IMR-90 (cell line): ENCODE measurements at regions not wholly inside any gene's neighbourhood (a gene's known extent, or its start where the extent isn't known, plus 50 kb on each side); places are given as distances from the start of the nearest gene placed in this dataset.

Experiments
- ATAC-seq: fragments of 200-7000 bp; cut with Tn5 transposase; 2 replicates; pipeline ENCODE4 v1.9.1; 2020; ENCODE audit warnings: low read depth, mild to moderate bottlenecking, moderate library complexity
- BruUV-seq: library from RNA; stranded (reverse); fragments of 400-500 nt; replicated peaks from 2 replicates; lab custom pipeline; 2021; lab: Mats Ljungman, UMichigan
- CTCF ChIA-PET: fragments of 300-600 bp; formaldehyde crosslinking; extraction: SDS; loops from one replicate; lab custom pipeline; 2021; ENCODE audit warnings: antibody characterized with exemption; lab: Yijun Ruan, JAX
- POLR2A ChIA-PET: fragments of 300-600 bp; sonication (Branson Sonifier 250); formaldehyde crosslinking; loops from one replicate; lab custom pipeline; 2022; ENCODE audit warnings: antibody characterized with exemption; ENCODE audit not compliant: unreplicated experiment; lab: Charles Lee
- DNase-seq: peaks from one replicate; pipeline ENCODE4 v3.0.0; 2013
- H2AFZ ChIP-seq: replicated peaks from 2 replicates; pipeline ENCODE3; 2013; ENCODE audit warnings: low read length, mild to moderate bottlenecking; ENCODE audit not compliant: poor library complexity
- H2AK5ac ChIP-seq: 2 replicates; pipeline ENCODE4 v1.6.1; 2013; ENCODE audit warnings: low read depth, low read length, inconsistent platforms
- H2AK9ac ChIP-seq: replicated peaks from 2 replicates; pipeline ENCODE3; 2013; ENCODE audit warnings: mild to moderate bottlenecking, low read depth, low read length, moderate library complexity; ENCODE audit not compliant: poor library complexity
- H2BK120ac ChIP-seq: 2 replicates; pipeline ENCODE4 v1.6.1; 2013; ENCODE audit warnings: low read depth, low read length, inconsistent platforms
- H2BK15ac ChIP-seq: 3 replicates; pipeline ENCODE4 v1.6.1; 2013; ENCODE audit warnings: low read depth, low read length, inconsistent platforms
- H2BK20ac ChIP-seq: 2 replicates; pipeline ENCODE4 v1.6.1; 2013; ENCODE audit warnings: low read depth, mild to moderate bottlenecking, inconsistent platforms, low read length, moderate library complexity
- H2BK5ac ChIP-seq: 2 replicates; pipeline ENCODE4 v1.6.1; 2013; ENCODE audit warnings: mild to moderate bottlenecking, low read depth, low read length, inconsistent platforms; ENCODE audit not compliant: poor library complexity, severe bottlenecking
- H3K14ac ChIP-seq: replicated peaks from 2 replicates; pipeline ENCODE4 v1.6.1; 2013; ENCODE audit warnings: low read depth, low read length, inconsistent platforms
- H3K18ac ChIP-seq: 2 replicates; pipeline ENCODE4 v1.6.1; 2013; ENCODE audit warnings: low read depth, low read length, control low read depth
- H3K23ac ChIP-seq: 2 replicates; pipeline ENCODE4 v1.6.1; 2013; ENCODE audit warnings: low read depth, low read length, inconsistent platforms
- H3K27ac ChIP-seq: 2 replicates; pipeline ENCODE4 v1.5.1; 2013; ENCODE audit warnings: mild to moderate bottlenecking, control low read depth, low read length; ENCODE audit not compliant: insufficient read depth
- H3K27me3 ChIP-seq: 2 replicates; pipeline ENCODE4 v1.6.1; 2013; ENCODE audit warnings: low read length; ENCODE audit not compliant: control insufficient read depth, insufficient read depth
- H3K36me3 ChIP-seq: 2 replicates; pipeline ENCODE4 v1.6.1; 2013; ENCODE audit warnings: low read length, mixed read lengths; ENCODE audit not compliant: control insufficient read depth, insufficient read depth
- H3K4ac ChIP-seq: 2 replicates; pipeline ENCODE4 v1.6.1; 2013; ENCODE audit warnings: low read depth, low read length, inconsistent platforms
- H3K4me1 ChIP-seq: 2 replicates; pipeline ENCODE4 v1.6.1; 2013; ENCODE audit warnings: low read length, mixed read lengths; ENCODE audit not compliant: control insufficient read depth, insufficient read depth
- H3K4me2 ChIP-seq: 2 replicates; pipeline ENCODE4 v1.6.1; 2013; ENCODE audit warnings: low read depth, mild to moderate bottlenecking, control low read depth, low read length, moderate library complexity
- H3K4me3 ChIP-seq: 2 replicates; pipeline ENCODE4 v1.5.1; 2013; ENCODE audit warnings: low read depth, mild to moderate bottlenecking, control low read depth, low read length, moderate library complexity; ENCODE audit not compliant: insufficient read depth
- H3K56ac ChIP-seq: 2 replicates; pipeline ENCODE4 v1.6.1; 2013; ENCODE audit warnings: low read length, inconsistent platforms; ENCODE audit not compliant: insufficient read depth; ENCODE audit errors: extremely low read depth
- H3K79me1 ChIP-seq, 2 experiments: 2 replicates each; pipeline ENCODE4 v1.6.1; 2013; ENCODE audit warnings: low read length in 2 of 2, inconsistent platforms in 1 of 2, low read depth in 1 of 2
- H3K9ac ChIP-seq: 2 replicates; pipeline ENCODE4 v1.6.1; 2013; ENCODE audit warnings: low read depth, low read length, control low read depth
- H3K9me1 ChIP-seq: 2 replicates; pipeline ENCODE4 v1.6.1; 2013; ENCODE audit warnings: low read length, inconsistent platforms; ENCODE audit not compliant: insufficient read depth
- H3K9me3 ChIP-seq: 2 replicates; pipeline ENCODE4 v1.6.1; 2013; ENCODE audit warnings: low read length; ENCODE audit not compliant: control insufficient read depth, insufficient read depth
- H4K20me1 ChIP-seq: 2 replicates; pipeline ENCODE4 v1.6.1; 2013; ENCODE audit warnings: low read length, inconsistent platforms; ENCODE audit not compliant: insufficient read depth
- H4K5ac ChIP-seq: 2 replicates; pipeline ENCODE4 v1.6.1; 2013; ENCODE audit warnings: mild to moderate bottlenecking, low read depth, low read length, control low read depth
- H4K8ac ChIP-seq, 2 experiments: 2 replicates each; pipeline ENCODE4 v1.6.1; 2013; ENCODE audit warnings: low read depth in 2 of 2, low read length in 2 of 2, control low read depth in 1 of 2, inconsistent platforms in 1 of 2
- H4K91ac ChIP-seq: 2 replicates; pipeline ENCODE4 v1.6.1; 2013; ENCODE audit warnings: low read depth, low read length, inconsistent platforms; ENCODE audit not compliant: insufficient read depth
- CEBPB ChIP-seq: IDR thresholded peaks from 2 replicates; pipeline ENCODE4 v1.6.1; 2012; ENCODE audit warnings: low read depth, low read length, improper control_type of control experiment
- ELK1 ChIP-seq: fragments of 150-350 bp; IDR thresholded peaks from 2 replicates; pipeline ENCODE4 v1.6.1; 2016; ENCODE audit warnings: low read depth, mild to moderate bottlenecking, low read length, moderate library complexity, borderline replicate concordance
- FOS ChIP-seq: fragments of 150-350 bp; IDR thresholded peaks from 2 replicates; pipeline ENCODE4 v1.6.1; 2016; ENCODE audit warnings: low read depth, low read length
- MAZ ChIP-seq: IDR thresholded peaks from 2 replicates; pipeline ENCODE4 v1.6.1; 2012; ENCODE audit warnings: low read depth, mild to moderate bottlenecking, low read length, improper control_type of control experiment, moderate library complexity, borderline replicate concordance
- POLR2A ChIP-seq: IDR thresholded peaks from 2 replicates; pipeline ENCODE4 v1.6.1; 2012; ENCODE audit warnings: mild to moderate bottlenecking, low read depth, low read length
- SMC3 ChIP-seq: fragments of 150-350 bp; IDR thresholded peaks from 2 replicates; pipeline ENCODE4 v1.6.1; 2016; ENCODE audit warnings: low read depth, mild to moderate bottlenecking, antibody characterized with exemption, low read length, moderate library complexity
- WGBS, 2 experiments: methylation state at CpG; one replicate each; pipeline versions ENCODE4 v1.1.5 to v1.1.7; 2013; ENCODE audit warnings: missing lambda C conversion rate in 2 of 2; ENCODE audit not compliant: insufficient read length in 1 of 2; ENCODE audit errors: extremely low coverage in 2 of 2; 5-methylcytosine and 5-hydroxymethylcytosine counted together
- dilution Hi-C: fragments of 300-500 bp; cut with HindIII; formaldehyde crosslinking; loops from one replicate; pipeline ENCODE4 v1.14.3; 2018; ENCODE audit warnings: low sequenced_read_pairs; ENCODE audit not compliant: unreplicated experiment
- in situ Hi-C: fragments of 300-500 bp; cut with MboI; formaldehyde crosslinking; loops from 3 replicates; pipeline ENCODE4 v1.14.3; 2019; ENCODE audit warnings: low sequenced_read_pairs, inconsistent platforms, mixed read lengths
- intact Hi-C: fragments of 100-400 bp; cut with micrococcal nuclease; formaldehyde crosslinking; loops from 2 replicates; pipeline ENCODE4 v1.10.0; 2022

GRCh38 chr12:67137256-67137655 lies 131.9 kb upstream of the CAND1 start:
- dilution Hi-C loops = no loop called here
- CTCF ChIA-PET = interaction anchor here (0.7 kb wide), 1 partner anchor 51 kb away, joined by 3 read pairs; no protein-coding TSS in a partner anchor

More at GRCh38 chr12:67137256-67137655, 131.9 kb upstream of the CAND1 start:
- H2BK5ac ChIP-seq = no peak overlapping the region
- ATAC-seq (no peak), DNase-seq (no peak)
- no peak overlapping the region for H3K9ac ChIP-seq
- H2BK20ac ChIP-seq = no peak overlapping the region
- no peak overlapping the region for H3K18ac ChIP-seq
- H3K4ac ChIP-seq = no peak overlapping the region
- no peaks in the 10 kb centered on the region for H3K9me1 ChIP-seq
- no peak overlapping the region for H3K23ac ChIP-seq
- H4K5ac ChIP-seq = no peak overlapping the region
- no peak overlapping the region for H4K91ac ChIP-seq
- no peak overlapping the region for H2AK5ac ChIP-seq
- H2AK9ac ChIP-seq = no peak overlapping the region
- POLR2A ChIA-PET = no interaction called here
- H2BK15ac ChIP-seq = no peak overlapping the region
- no peaks in the 10 kb centered on the region for H3K4me1 ChIP-seq
- no CpG with 5 or more reads among the region's 1 CpG for WGBS, 2 experiments
- H3K4me2 ChIP-seq = no peak overlapping the region
- H2BK120ac ChIP-seq = no peak overlapping the region
- in situ Hi-C loops = no loop called here
- H3K36me3 ChIP-seq = no peaks in the 10 kb centered on the region
- H3K79me1 ChIP-seq = no peaks in the 10 kb centered on the region
- intact Hi-C loops = no loop called here
- no peaks in the 10 kb centered on the region for H3K27me3 ChIP-seq
- H4K20me1 ChIP-seq = no peaks in the 10 kb centered on the region
- no peak overlapping the region for H3K56ac ChIP-seq
- no peak for TF ChIP-seq MAZ
- TF ChIP-seq FOS = no peak
- TF ChIP-seq POLR2A = no peak
- TF ChIP-seq SMC3 = no peak
- TF ChIP-seq ELK1 = no peak
- no peak for TF ChIP-seq CEBPB
- H2AFZ ChIP-seq = no peak overlapping the region
- BruUV-seq = no TSS peak
- H3K27ac ChIP-seq = no peak overlapping the region
- H4K8ac ChIP-seq = no peak overlapping the region
- no peaks in the 10 kb centered on the region for H3K9me3 ChIP-seq
- H3K4me3 ChIP-seq = no peak overlapping the region
- H3K14ac ChIP-seq = no peak overlapping the region
